Peyer's patch (tissue), 4 donors: ENCODE measurements at regions not wholly inside any gene's neighbourhood (a gene's known extent, or its start where the extent isn't known, plus 50 kb on each side); places are given as distances from the start of the nearest gene placed in this dataset.

Experiments
- CTCF ChIP-seq, 6 experiments: fragments of 450-650 bp in 4 of 6; fragments of 200-600 bp in 2 of 6; sonication (generic) in 1 of 6; IDR thresholded peaks; one replicate each; pipeline ENCODE4 v1.5.1; 2017 to 2019; ENCODE audit warnings: antibody characterized with exemption in 6 of 6, mild to moderate bottlenecking in 3 of 6, moderate library complexity in 1 of 6
- POLR2A ChIP-seq, 2 donors: fragments of 450-650 bp; IDR thresholded peaks; one replicate each; pipeline ENCODE4 v1.5.1; 2017; ENCODE audit warnings: antibody characterized with exemption in 2 of 2, mild to moderate bottlenecking in 2 of 2, moderate library complexity in 2 of 2

- TF ChIP-seq CTCF (IDR thresholded peaks at IDR 0.05) (no peak), POLR2A (IDR thresholded peaks at IDR 0.05) (no peak)
Observed at GRCh38 chr5:110049816-110050215, 360.1 kb downstream of the MAN2A1 start.
